ENCODE measurements at regions not wholly inside any gene's neighbourhood (a gene's known extent, or its start where the extent isn't known, plus 50 kb on each side); places are given as distances from the start of the nearest gene placed in this dataset.

- no peak for DNase-seq (ENCODE audit: low spot score)
Measured at GRCh38 chr7:110129159-110129558, 961.8 kb upstream of the LRRN3 start.

DNA sequence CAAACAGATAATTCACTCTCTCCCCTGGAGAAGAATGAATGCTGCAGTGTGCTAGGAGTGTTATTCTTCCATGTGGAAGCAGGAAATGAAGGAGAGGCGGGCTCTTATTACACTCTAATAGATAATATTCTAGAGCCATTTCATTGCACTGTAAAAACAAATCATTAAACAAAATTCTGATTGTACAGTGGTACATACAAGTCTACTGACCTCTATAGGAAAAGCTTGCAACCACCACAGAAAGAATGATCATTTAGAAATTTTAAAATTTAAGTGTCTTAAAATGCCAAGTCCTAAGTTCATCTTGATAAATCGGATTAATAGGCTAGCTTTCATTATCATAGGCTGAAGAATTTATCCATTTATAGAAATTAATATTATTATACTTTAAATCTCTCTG lies 960.3 kb upstream of the LRRN3 start:
- no peak for DNase-seq (ENCODE audit: low spot score)

DNA sequence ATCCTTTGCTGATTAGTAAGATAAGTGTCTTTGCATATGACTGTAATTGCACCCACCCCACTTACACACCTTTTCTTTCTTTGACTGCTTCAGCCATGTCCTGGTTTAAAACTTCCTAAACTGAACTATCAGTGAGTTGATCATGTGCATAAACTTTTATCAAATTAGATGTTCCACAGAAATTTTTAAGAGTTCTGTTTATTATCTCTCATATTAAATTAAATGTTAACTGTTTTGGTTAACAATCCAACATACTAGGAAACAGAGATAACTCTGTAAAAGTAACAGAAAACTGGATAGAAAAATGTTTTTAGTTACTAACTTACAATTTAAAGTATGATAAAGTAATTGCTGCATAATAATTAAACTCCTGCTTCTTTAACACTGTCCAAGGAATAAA lies 959.6 kb upstream of the LRRN3 start:
- no peak for DNase-seq (ENCODE audit: low spot score)

DNA sequence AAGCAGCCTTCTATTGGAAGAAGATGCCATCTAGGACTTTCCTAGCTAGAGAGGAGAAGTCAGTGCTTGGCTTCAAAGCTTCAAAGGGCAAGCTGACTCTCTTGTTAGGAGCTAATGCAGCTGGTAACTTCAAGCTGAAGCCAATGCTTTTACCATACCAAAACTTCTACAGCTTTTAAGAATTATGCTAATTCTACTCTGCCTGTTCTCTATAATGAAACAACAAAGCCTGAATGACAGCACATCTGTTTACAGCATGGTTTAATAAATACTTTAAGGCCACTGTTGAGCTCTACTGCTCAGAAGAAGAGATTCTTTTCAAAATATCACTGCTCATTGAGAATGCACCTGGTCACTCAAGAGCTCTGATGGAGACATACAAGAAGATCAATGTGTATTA lies 951.9 kb upstream of the LRRN3 start:
- no peak for DNase-seq (ENCODE audit: low spot score)

DNA sequence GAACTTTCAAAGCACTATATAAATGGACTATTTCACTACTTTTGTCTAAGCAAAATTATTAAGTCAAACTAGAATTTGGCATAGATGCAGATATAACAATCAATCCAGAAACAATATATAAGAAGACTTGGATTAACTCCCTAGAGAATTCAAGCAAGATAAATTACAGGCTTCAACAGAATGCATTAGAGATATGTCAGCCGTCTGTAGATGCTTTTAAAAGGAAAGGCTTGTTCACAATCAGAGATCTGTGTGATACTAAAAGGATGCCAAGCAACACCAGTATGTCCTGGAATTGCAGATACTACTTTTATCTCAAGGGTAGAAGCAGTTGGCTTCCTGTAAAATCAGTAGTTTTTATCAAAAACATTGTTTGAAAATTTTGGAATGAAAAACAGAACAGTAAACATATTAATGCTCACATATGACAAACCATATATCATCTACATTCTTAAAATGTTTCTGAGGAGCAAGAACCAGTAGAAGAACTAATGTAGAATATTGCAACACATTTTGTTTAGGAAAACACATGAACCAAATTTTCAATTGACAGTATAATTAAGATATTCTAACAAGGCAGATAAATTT lies 947.9 kb upstream of the LRRN3 start:
- DNase-seq (ENCODE audit: low spot score), result no peak

DNA sequence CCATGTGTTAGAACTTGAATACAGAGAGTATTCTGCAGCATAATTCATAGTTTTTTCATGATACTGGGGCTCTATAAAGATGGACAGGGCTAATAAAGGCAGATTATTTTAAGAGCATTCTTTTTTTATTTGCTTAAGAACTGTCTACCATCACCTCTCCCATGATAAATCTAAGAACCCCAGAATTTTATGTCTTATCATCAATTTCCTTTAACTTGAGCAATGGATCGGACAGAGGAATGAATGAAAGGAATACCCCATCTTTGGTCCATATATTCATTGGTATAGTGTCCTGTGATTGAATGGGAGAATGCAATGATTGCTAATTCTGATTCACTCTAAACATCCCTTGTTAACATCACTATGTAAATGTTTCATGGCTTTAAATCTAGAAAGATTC lies 946.3 kb upstream of the LRRN3 start:
- no peak for DNase-seq (ENCODE audit: low spot score)

GRCh38 chr7:110148054-110148453 lies 942.9 kb upstream of the LRRN3 start:
- no peak for DNase-seq (ENCODE audit: low spot score)

- no peak for DNase-seq (ENCODE audit: low spot score)
Measured at GRCh38 chr7:110153222-110153621, 937.7 kb upstream of the LRRN3 start.

GRCh38 chr7:110156511-110156910 lies 934.4 kb upstream of the LRRN3 start:
- DNase-seq (ENCODE audit: low spot score), result no peak

GRCh38 chr7:110157631-110158362 lies 933.1 kb upstream of the LRRN3 start:
- no peak for DNase-seq (ENCODE audit: low spot score)

DNA sequence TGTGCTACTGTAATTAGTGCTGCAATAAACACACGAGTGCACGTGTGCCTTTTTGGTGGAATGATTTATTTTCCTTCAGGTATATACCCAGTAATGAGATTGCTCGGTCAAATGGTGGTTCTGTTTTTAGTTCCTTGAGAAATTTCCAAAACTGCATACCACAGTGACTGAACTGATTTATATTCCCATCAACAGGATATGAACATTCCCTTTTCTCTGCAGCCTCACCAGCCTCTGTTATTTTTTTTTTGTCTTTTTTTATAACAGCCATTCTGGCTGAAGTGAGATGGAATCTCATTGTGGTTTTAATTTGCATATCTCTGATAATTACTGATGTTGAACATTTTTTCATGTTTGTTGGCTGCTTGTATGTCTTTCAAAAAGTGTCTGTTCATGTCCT lies 922.9 kb upstream of the LRRN3 start:
- no peak for DNase-seq (ENCODE audit: low spot score)

DNA sequence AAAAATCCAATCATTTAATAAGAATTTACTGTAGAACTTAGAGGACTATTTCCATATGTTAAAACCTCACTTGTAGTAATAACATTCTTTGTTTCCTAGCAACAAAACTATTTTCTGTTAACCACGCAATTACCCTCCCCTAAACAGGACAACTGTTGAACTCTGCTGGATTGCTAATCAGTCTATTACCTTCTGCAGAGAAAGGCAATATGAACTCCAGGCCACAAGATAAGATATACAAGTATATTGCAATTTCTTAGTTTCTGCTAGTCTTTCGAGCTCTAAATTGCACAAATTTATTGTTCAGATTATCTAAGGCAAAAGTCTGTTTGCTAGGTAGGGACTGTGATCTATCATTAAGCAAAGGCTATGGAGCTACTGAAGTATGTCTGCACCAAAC lies 920.1 kb upstream of the LRRN3 start:
- DNase-seq (ENCODE audit: low spot score), result no peak

DNA sequence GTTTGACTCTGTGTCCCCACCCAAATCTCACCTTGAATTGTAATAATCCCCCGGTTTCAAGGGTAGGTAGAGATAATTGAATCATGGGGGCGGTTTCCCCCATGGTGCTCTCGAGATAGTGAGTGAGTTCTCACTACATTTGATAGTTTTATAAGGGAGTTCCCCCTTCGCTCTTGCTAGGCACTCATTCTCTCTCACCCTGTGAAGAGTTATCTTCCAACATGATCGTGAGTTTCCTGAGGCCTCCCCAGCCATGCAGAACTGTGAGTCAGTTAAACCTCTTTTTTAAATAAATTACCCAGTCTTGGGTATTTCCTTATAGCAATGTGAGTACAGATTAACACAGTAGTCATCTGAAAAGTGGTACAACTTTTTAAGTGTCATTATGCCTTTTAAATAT lies 913.5 kb upstream of the LRRN3 start:
- DNase-seq (ENCODE audit: low spot score), result no peak

- DNase-seq (ENCODE audit: low spot score), result no peak
Measured at GRCh38 chr7:110179037-110179436, 911.9 kb upstream of the LRRN3 start.

GRCh38 chr7:110181768-110182167 lies 909.2 kb upstream of the LRRN3 start:
- no peak for DNase-seq (ENCODE audit: low spot score)

GRCh38 chr7:110186334-110186733 lies 904.6 kb upstream of the LRRN3 start:
- DNase-seq (ENCODE audit: low spot score), result no peak

GRCh38 chr7:110187877-110188554 lies 902.9 kb upstream of the LRRN3 start:
- DNase-seq (ENCODE audit: low spot score), result no peak

DNA sequence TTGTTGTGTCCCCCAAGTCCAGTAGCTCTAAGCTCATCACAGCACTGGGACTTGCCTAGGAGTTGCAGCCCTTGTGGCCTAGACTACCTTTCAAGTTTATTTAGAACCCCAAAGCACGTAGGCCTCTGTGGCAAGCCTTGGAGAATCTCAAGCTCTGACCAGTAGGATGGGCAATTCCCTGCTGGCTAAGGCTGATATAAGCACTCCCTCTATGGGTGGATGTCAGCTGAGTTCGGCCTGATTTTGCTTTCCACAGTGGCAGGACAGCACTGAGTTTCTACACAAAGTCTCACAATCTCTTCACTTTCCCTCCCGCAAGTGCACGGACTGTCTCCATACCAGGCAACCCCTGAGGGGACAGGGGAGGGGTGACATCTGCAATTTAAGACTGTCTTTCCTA lies 886.4 kb upstream of the LRRN3 start:
- DNase-seq (ENCODE audit: low spot score), result no peak

DNA sequence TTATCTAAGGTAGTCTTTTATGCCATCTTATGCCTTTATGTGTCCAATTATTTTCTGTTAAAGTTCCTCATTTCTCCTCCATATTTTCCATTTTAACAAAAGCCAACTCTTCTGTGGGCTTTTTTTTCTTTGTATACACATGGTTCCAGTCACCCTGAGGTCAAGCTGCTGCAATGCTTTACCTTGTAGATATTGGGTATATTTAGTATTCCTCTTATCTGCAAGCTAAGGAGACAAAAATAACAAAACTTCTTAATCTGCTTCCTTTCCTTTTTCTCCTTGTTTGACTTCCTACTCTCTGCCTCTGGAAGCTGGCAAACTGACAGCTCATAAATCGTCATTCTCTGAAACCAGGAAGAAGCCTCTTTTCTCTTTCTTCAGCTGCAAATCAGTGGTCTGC lies 885.0 kb upstream of the LRRN3 start:
- DNase-seq (ENCODE audit: low spot score), result no peak

- no peak for DNase-seq (ENCODE audit: low spot score)
Measured at GRCh38 chr7:110209884-110210283, 881.0 kb upstream of the LRRN3 start.

GRCh38 chr7:110210941-110211608 lies 879.9 kb upstream of the LRRN3 start:
- DNase-seq (ENCODE audit: low spot score), result no peak

GRCh38 chr7:110224643-110225042 lies 866.3 kb upstream of the LRRN3 start:
- no peak for DNase-seq (ENCODE audit: low spot score)

DNA sequence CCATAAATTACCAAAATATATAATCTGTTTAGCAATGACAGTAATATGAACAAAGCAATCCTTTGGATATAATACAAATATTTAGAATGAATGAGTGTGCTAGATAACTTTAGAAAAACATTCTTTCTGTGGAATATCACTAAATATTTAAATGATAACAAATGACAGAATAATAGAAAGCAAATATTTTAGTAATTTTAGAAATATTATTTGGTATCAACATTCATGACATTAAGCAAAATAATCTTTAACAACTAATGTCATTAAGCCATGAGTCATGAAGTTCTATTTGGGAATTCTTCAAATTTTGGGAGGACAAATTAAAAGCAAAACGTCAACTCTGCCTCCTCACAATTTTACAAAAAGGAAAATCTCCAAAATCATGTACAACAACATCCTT lies 844.8 kb upstream of the LRRN3 start:
- no peak for DNase-seq (ENCODE audit: low spot score)
